K562 (cell line): ENCODE measurements at regions not wholly inside any gene's neighbourhood (a gene's known extent, or its start where the extent isn't known, plus 50 kb on each side); places are given as distances from the start of the nearest gene placed in this dataset.

Source experiments
- ATAC-seq: fragments of 200-7000 bp; cut with Tn5 transposase; 3 replicates; pipeline ENCODE4 v1.9.1; 2020; ENCODE audit warnings: moderate library complexity
- BruUV-seq: library from RNA; stranded (reverse); fragments of 400-500 nt; replicated peaks from 2 replicates; lab custom pipeline; 2021; lab: Mats Ljungman, UMichigan
- CTCF ChIA-PET: fragments of 300-600 bp; formaldehyde crosslinking; extraction: SDS; loops from one replicate; lab custom pipeline; 2021; ENCODE audit warnings: low intra/inter-chr PET ratio; lab: Yijun Ruan, JAX
- POLR2A ChIA-PET: fragments of 300-600, 350-650 bp; sonication (Branson Sonifier 250); formaldehyde crosslinking; extraction: SDS; loops from one replicate; lab custom pipeline; 2021; ENCODE audit warnings: antibody characterized with exemption, inconsistent platforms; lab: Yijun Ruan, JAX
- DNase-seq, 4 experiments: peaks; one replicate each; pipeline versions ENCODE4 v3.0.0 to v3.0.0-alpha.2; 2011 to 2018; ENCODE audit warnings: low spot score in 3 of 4, mixed read lengths in 3 of 4; ENCODE audit errors: extremely low read depth in 1 of 4
- FAIRE-seq: peaks from 2 replicates; lab custom pipeline; 2011; peaks lifted over from hg19 to GRCh38; lab: Jason Lieb, UNC
- H2AFZ ChIP-seq: 2 replicates; pipeline ENCODE4 v1.6.0; 2011; ENCODE audit warnings: low read depth, low read length, control low read depth, inconsistent platforms
- H3K27ac ChIP-seq: fragments of 200-600 bp; 3 replicates; pipeline ENCODE4 v1.8.0; 2011; ENCODE audit warnings: low read depth, mild to moderate bottlenecking, control low read depth, inconsistent platforms, low read length, moderate library complexity, mixed read lengths; ENCODE audit errors: extremely low read depth
- H3K27me3 ChIP-seq, 2 experiments: fragments of 300-600 bp in 1 of 2; 2 replicates in 1 of 2; 3 replicates in 1 of 2; pipeline versions ENCODE4 v1.6.0 to v1.8.0; 2011; ENCODE audit warnings: inconsistent platforms in 2 of 2, low read length in 2 of 2, mild to moderate bottlenecking in 1 of 2, mixed read lengths in 1 of 2, moderate library complexity in 1 of 2; ENCODE audit not compliant: control insufficient read depth in 2 of 2, insufficient read depth in 2 of 2
- H3K36me3 ChIP-seq: fragments of 300-600 bp; 3 replicates; pipeline ENCODE4 v1.8.0; 2011; ENCODE audit warnings: mild to moderate bottlenecking, low read length, inconsistent platforms; ENCODE audit not compliant: control insufficient read depth, insufficient read depth
- H3K4me1 ChIP-seq, 2 experiments: fragments of 200-600 bp in 1 of 2; replicated peaks in 1 of 2; 2 replicates in 1 of 2; 3 replicates in 1 of 2; pipeline versions ENCODE4 v1.5.1 to v1.8.0; 2011; ENCODE audit warnings: inconsistent platforms in 2 of 2, low read length in 2 of 2, mild to moderate bottlenecking in 1 of 2, mixed read lengths in 1 of 2, moderate library complexity in 1 of 2; ENCODE audit not compliant: control insufficient read depth in 2 of 2, insufficient read depth in 2 of 2
- H3K4me2 ChIP-seq: 2 replicates; pipeline ENCODE4 v1.6.1; 2011; ENCODE audit warnings: low read length, control low read depth, inconsistent platforms, mixed read lengths; ENCODE audit not compliant: insufficient read depth
- H3K4me3 ChIP-seq: fragments of 200-600 bp; sonication (generic), shearing (Covaris generic); 2 replicates; pipeline ENCODE4 v1.5.1; 2016; ENCODE audit warnings: control low read depth, inconsistent platforms
- H3K79me2 ChIP-seq: fragments of 200-600 bp; 3 replicates; pipeline ENCODE4 v1.8.0; 2011; ENCODE audit warnings: low read length, inconsistent platforms; ENCODE audit not compliant: control insufficient read depth, insufficient read depth
- H3K9ac ChIP-seq, 2 experiments: 2 replicates each; pipeline versions ENCODE4 v1.6.0 to v1.6.1; 2011; ENCODE audit warnings: low read depth in 2 of 2, low read length in 2 of 2, control low read depth in 1 of 2, inconsistent platforms in 1 of 2, mild to moderate bottlenecking in 1 of 2, mixed read lengths in 1 of 2; ENCODE audit not compliant: insufficient read depth in 1 of 2
- H3K9me1 ChIP-seq: one replicate; pipeline ENCODE4 v1.6.0; 2011; ENCODE audit warnings: inconsistent platforms, mild to moderate bottlenecking, low read length, moderate library complexity; ENCODE audit not compliant: control insufficient read depth, insufficient read depth
- H3K9me3 ChIP-seq: replicated peaks from 2 replicates; pipeline ENCODE4 v1.5.1; 2011; ENCODE audit warnings: low read depth, low read length, inconsistent platforms; ENCODE audit not compliant: control insufficient read depth, insufficient read depth
- H4K20me1 ChIP-seq: replicated peaks from 2 replicates; pipeline ENCODE4 v1.6.1; 2011; ENCODE audit warnings: low read length, inconsistent platforms, mixed read lengths; ENCODE audit not compliant: control insufficient read depth, insufficient read depth
- CREBBP ChIP-seq: IDR thresholded peaks from one replicate; pipeline ENCODE4 v1.6.1; 2012; ENCODE audit warnings: low read depth, mild to moderate bottlenecking, control low read depth, inconsistent platforms, low read length
- ETV5 ChIP-seq: sonication (generic); formaldehyde crosslinking; IDR thresholded peaks from 2 replicates; pipeline ENCODE4 v1.4.0; 2020; ENCODE audit warnings: low read depth, mild to moderate bottlenecking, missing genetic modification reagents
- FOS ChIP-seq: IDR thresholded peaks from 3 replicates; pipeline ENCODE4 v1.6.1; 2011; ENCODE audit not compliant: insufficient read length; ENCODE audit errors: extremely low read depth
- KLF13 ChIP-seq: fragments of 450-650 bp; IDR thresholded peaks from 2 replicates; pipeline ENCODE4 v1.6.1; 2016; ENCODE audit warnings: missing genetic modification characterization, low read depth, mild to moderate bottlenecking, missing compliant biosample characterization, moderate library complexity, borderline replicate concordance
- PTBP1 ChIP-seq: fragments of 200-400 bp; formaldehyde crosslinking; IDR thresholded peaks from 2 replicates; pipeline ENCODE4 v1.6.1; 2017; ENCODE audit warnings: low read depth, low read length
- TAL1 ChIP-seq: fragments of 450-650 bp; IDR thresholded peaks from 2 replicates; pipeline ENCODE4 v1.6.1; 2016; ENCODE audit warnings: mild to moderate bottlenecking
- ZBTB26 ChIP-seq: fragments of 450-650 bp; formaldehyde crosslinking; IDR thresholded peaks from 2 replicates; pipeline ENCODE4 v1.4.0; 2022; ENCODE audit warnings: missing genetic modification characterization
- ZFPM2 ChIP-seq: fragments of 250-450 bp; sonication (Bioruptor Pico); IDR thresholded peaks from 2 replicates; pipeline ENCODE4 v1.5.1; 2022; ENCODE audit warnings: mild to moderate bottlenecking
- ZNF316 ChIP-seq: fragments of 450-650 bp; IDR thresholded peaks from 2 replicates; pipeline ENCODE4 v1.6.1; 2016
- ZNF785 ChIP-seq: fragments of 250-450 bp; sonication (Bioruptor Pico); IDR thresholded peaks from 2 replicates; pipeline ENCODE4 v1.4.0; 2020; ENCODE audit warnings: mild to moderate bottlenecking
- in situ Hi-C: fragments of 300-500 bp; cut with MboI; formaldehyde crosslinking; loops from 4 replicates; pipeline ENCODE4 v1.15.0; 2018; ENCODE audit warnings: inconsistent platforms, mixed read lengths
- intact Hi-C: fragments of 100-400 bp; cut with micrococcal nuclease; formaldehyde crosslinking; loops from 2 replicates; pipeline ENCODE4 v1.14.2; 2022

- no peak for TF ChIP-seq FOS
- TF ChIP-seq CREBBP: no peak
- TF ChIP-seq ZFPM2 (CRISPR knock-in tag): no peak
- TF ChIP-seq TAL1: no peak
- no peak for TF ChIP-seq ZNF316
- no peak for TF ChIP-seq ZNF785
- no peak for TF ChIP-seq KLF13 (tag)
- TF ChIP-seq PTBP1: no peak
- no peak for TF ChIP-seq ETV5 (CRISPR knock-in tag)
- no peak for TF ChIP-seq ZBTB26 (CRISPR knock-in tag)
- Histone ChIP-seq H3K9me3 (no peaks in the 10 kb centered on the region), H2AFZ (no peak overlapping the region), H3K79me2 (no peaks in the 10 kb centered on the region), H3K4me1 (no peaks in the 10 kb centered on the region), H3K4me3 (no peak overlapping the region), H3K9me1 (no peaks in the 10 kb centered on the region), H3K36me3 (no peaks in the 10 kb centered on the region), H3K27me3 (peaks cover 2 to 8% of the 10 kb centered on the region in 2 experiments; a peak in 4 of 5 replicates), H3K27ac (no peak overlapping the region), H3K9ac (no peak overlapping the region), H4K20me1 (no peaks in the 10 kb centered on the region), H3K4me2 (no peak overlapping the region)
- intact Hi-C loops (loop anchor here (10.0 kb wide), 1 partner anchor 96 kb away; no protein-coding TSS in a partner anchor), in situ Hi-C loops (no loop called here)
- ChIA-PET CTCF (no interaction called here), POLR2A (no interaction called here)
- BruUV-seq: no TSS peak
- no peak for DNase-seq
- no peak for FAIRE-seq
- no peak for ATAC-seq
Measured at GRCh38 chr2:217658806-217659205, 344.0 kb downstream of the TNS1 start.
